ENCODE measurements at regions not wholly inside any gene's neighbourhood (a gene's known extent, or its start where the extent isn't known, plus 50 kb on each side); places are given as distances from the start of the nearest gene placed in this dataset.
A peak's percentile ranks its signal among the peaks of the same experiment; 100 is the strongest.

DNA sequence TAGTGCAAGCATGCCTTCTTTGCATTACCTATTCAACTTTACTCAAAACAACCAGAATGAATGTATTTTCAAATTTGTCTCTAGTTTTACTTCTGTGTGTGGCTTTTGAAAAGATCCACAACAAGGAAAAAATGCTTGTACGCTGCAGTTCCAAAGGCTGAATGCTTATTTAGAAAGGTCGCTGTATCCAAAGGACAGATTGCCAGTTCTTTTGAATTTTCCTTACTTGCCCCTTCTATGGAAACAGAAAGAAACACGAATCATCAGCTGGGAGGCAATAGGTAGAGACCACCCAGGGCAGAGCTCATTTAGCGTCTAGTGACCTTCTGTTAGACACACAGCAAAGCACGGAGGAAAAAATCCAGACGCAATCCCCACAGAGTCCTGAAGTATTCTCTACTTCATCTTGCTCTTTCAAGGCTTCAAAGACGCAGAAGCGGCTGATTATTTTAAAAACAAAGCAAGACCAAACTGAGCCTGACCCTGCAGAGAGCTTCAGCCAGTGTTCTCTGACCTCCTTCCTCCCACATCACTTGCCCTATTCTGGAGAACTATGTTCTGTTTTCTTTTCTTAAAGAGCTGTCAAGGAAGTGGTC, 674.6 kb upstream of the SGCG start (continued):
- no peak for TF ChIP-seq ETS1 (IDR thresholded peaks at IDR 0.05)
- TF ChIP-seq STAT1 (IDR thresholded peaks at IDR 0.05; ENCODE audit: unreplicated experiment), result no peak

DNA sequence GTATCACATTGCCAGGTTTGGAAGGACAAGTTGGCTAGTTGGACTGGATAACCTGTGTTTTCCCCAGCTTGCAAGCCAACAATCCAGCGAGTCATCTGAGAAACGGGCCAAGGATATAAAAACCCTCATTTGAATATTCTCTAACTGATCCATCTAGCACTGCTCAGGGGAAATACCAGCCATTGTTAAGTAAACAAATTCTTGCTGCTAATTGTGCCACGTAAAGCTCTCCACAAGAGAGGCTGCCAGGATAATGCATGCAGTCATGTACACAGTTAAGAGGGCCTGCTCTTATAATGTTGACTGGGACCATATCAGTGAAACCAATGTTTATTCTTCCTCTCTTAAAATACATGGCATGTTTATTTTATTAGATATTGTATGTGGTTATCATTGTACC, 663.2 kb upstream of the SGCG start:
- H3K79me2 ChIP-seq (replicated peaks; ENCODE audit: insufficient read depth), result no peaks in the 10 kb centered on the region
- H3K36me3 ChIP-seq (ENCODE audit: insufficient read depth), result no peaks in the 10 kb centered on the region
- Mint-ChIP-seq H3K4me1 (peaks cover 24% of the 10 kb centered on the region), H3K27ac (peak overlapping the region; percentile 65; the same call in 1 of the 2 replicates), H3K4me3 (no peak overlapping the region), H3K27me3 (ENCODE audit: insufficient read depth, low read depth, poor library complexity) (peaks cover 1% of the 10 kb centered on the region), H3K36me3 (ENCODE audit: low read depth) (no peaks in the 10 kb centered on the region; the same call in 2 of the 3 replicates), H3K9me3 (peaks cover 11% of the 10 kb centered on the region; the same call in 2 of the 3 replicates)
- no peak overlapping the region for H3K4me2 ChIP-seq
- H3K4me1 ChIP-seq (ENCODE audit: insufficient read depth), result peaks cover 18% of the 10 kb centered on the region; the same call in 1 of the 2 replicates
- ATAC-seq, result peak; percentile 52; the same call in 2 of the 3 replicates
- no peak overlapping the region for H3K4me3 ChIP-seq
- H3K9me2 ChIP-seq (ENCODE audit: insufficient read depth), result no peaks in the 10 kb centered on the region
- no peaks in the 10 kb centered on the region for H3F3A ChIP-seq (replicated peaks; ENCODE audit: low read depth)
- H3K27me3 ChIP-seq (ENCODE audit: insufficient read depth), result no peaks in the 10 kb centered on the region
- H4K20me1 ChIP-seq (replicated peaks; ENCODE audit: insufficient read depth), result no peaks in the 10 kb centered on the region
- H2AFZ ChIP-seq, result no peak overlapping the region
- H3K27ac ChIP-seq (ENCODE audit: low read depth), result no peak overlapping the region
- peak; percentile 35 for DNase-seq (ENCODE audit: low spot score)
- TF ChIP-seq JUNB (IDR thresholded peaks at IDR 0.05; ENCODE audit: unreplicated experiment) (no peak), NANOG (IDR thresholded peaks at IDR 0.05; ENCODE audit: borderline replicate concordance) (no peak), CREB1 (CRISPR knock-in tag; IDR thresholded peaks at IDR 0.05; ENCODE audit: low read depth) (no peak), STAT1 (IDR thresholded peaks at IDR 0.05; ENCODE audit: unreplicated experiment) (no peak), ZNF114 (CRISPR knock-in tag; IDR thresholded peaks at IDR 0.05) (no peak), EZH2phosphoT487 (IDR thresholded peaks at IDR 0.05; ENCODE audit: unreplicated experiment) (no peak), EZH2 (IDR thresholded peaks at IDR 0.05; ENCODE audit: low read depth, unreplicated experiment) (no peak), POLR2AphosphoS5 (IDR thresholded peaks at IDR 0.05; ENCODE audit: low read depth) (no peak), CTCF (conservative IDR thresholded peaks at IDR 0.05; ENCODE audit: low read depth in 2 of 2) (no peak), ZNF331 (CRISPR knock-in tag; IDR thresholded peaks at IDR 0.05; ENCODE audit: low read depth) (no peak)
- TF ChIP-seq, protein P1, sequence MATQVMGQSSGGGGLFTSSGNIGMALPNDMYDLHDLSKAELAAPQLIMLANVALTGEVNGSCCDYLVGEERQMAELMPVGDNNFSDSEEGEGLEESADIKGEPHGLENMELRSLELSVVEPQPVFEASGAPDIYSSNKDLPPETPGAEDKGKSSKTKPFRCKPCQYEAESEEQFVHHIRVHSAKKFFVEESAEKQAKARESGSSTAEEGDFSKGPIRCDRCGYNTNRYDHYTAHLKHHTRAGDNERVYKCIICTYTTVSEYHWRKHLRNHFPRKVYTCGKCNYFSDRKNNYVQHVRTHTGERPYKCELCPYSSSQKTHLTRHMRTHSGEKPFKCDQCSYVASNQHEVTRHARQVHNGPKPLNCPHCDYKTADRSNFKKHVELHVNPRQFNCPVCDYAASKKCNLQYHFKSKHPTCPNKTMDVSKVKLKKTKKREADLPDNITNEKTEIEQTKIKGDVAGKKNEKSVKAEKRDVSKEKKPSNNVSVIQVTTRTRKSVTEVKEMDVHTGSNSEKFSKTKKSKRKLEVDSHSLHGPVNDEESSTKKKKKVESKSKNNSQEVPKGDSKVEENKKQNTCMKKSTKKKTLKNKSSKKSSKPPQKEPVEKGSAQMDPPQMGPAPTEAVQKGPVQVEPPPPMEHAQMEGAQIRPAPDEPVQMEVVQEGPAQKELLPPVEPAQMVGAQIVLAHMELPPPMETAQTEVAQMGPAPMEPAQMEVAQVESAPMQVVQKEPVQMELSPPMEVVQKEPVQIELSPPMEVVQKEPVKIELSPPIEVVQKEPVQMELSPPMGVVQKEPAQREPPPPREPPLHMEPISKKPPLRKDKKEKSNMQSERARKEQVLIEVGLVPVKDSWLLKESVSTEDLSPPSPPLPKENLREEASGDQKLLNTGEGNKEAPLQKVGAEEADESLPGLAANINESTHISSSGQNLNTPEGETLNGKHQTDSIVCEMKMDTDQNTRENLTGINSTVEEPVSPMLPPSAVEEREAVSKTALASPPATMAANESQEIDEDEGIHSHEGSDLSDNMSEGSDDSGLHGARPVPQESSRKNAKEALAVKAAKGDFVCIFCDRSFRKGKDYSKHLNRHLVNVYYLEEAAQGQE (IDR thresholded peaks at IDR 0.05; ENCODE audit: unreplicated experiment), result no peak
- TF ChIP-seq, protein P2, sequence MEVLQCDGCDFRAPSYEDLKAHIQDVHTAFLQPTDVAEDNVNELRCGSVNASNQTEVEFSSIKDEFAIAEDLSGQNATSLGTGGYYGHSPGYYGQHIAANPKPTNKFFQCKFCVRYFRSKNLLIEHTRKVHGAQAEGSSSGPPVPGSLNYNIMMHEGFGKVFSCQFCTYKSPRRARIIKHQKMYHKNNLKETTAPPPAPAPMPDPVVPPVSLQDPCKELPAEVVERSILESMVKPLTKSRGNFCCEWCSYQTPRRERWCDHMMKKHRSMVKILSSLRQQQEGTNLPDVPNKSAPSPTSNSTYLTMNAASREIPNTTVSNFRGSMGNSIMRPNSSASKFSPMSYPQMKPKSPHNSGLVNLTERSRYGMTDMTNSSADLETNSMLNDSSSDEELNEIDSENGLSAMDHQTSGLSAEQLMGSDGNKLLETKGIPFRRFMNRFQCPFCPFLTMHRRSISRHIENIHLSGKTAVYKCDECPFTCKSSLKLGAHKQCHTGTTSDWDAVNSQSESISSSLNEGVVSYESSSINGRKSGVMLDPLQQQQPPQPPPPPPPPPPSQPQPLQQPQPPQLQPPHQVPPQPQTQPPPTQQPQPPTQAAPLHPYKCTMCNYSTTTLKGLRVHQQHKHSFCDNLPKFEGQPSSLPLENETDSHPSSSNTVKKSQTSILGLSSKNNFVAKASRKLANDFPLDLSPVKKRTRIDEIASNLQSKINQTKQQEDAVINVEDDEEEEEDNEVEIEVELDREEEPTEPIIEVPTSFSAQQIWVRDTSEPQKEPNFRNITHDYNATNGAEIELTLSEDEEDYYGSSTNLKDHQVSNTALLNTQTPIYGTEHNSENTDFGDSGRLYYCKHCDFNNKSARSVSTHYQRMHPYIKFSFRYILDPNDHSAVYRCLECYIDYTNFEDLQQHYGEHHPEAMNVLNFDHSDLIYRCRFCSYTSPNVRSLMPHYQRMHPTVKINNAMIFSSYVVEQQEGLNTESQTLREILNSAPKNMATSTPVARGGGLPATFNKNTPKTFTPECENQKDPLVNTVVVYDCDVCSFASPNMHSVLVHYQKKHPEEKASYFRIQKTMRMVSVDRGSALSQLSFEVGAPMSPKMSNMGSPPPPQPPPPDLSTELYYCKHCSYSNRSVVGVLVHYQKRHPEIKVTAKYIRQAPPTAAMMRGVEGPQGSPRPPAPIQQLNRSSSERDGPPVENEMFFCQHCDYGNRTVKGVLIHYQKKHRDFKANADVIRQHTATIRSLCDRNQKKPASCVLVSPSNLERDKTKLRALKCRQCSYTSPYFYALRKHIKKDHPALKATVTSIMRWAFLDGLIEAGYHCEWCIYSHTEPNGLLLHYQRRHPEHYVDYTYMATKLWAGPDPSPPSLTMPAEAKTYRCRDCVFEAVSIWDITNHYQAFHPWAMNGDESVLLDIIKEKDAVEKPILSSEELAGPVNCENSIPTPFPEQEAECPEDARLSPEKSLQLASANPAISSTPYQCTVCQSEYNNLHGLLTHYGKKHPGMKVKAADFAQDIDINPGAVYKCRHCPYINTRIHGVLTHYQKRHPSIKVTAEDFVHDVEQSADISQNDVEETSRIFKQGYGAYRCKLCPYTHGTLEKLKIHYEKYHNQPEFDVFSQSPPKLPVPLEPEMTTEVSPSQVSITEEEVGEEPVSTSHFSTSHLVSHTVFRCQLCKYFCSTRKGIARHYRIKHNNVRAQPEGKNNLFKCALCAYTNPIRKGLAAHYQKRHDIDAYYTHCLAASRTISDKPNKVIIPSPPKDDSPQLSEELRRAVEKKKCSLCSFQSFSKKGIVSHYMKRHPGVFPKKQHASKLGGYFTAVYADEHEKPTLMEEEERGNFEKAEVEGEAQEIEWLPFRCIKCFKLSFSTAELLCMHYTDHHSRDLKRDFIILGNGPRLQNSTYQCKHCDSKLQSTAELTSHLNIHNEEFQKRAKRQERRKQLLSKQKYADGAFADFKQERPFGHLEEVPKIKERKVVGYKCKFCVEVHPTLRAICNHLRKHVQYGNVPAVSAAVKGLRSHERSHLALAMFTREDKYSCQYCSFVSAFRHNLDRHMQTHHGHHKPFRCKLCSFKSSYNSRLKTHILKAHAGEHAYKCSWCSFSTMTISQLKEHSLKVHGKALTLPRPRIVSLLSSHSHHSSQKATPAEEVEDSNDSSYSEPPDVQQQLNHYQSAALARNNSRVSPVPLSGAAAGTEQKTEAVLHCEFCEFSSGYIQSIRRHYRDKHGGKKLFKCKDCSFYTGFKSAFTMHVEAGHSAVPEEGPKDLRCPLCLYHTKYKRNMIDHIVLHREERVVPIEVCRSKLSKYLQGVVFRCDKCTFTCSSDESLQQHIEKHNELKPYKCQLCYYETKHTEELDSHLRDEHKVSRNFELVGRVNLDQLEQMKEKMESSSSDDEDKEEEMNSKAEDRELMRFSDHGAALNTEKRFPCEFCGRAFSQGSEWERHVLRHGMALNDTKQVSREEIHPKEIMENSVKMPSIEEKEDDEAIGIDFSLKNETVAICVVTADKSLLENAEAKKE (CRISPR knock-in tag; IDR thresholded peaks at IDR 0.05), result no peak

Measured in GM23338 (cell line).